ENCODE measurements at regions not wholly inside any gene's neighbourhood (a gene's known extent, or its start where the extent isn't known, plus 50 kb on each side); places are given as distances from the start of the nearest gene placed in this dataset.
"Not testable (repeated sequence)": the region's sequence is repeated elsewhere in the genome, so short reads cannot be mapped to it uniquely, and the experiment has no call there.

DNA sequence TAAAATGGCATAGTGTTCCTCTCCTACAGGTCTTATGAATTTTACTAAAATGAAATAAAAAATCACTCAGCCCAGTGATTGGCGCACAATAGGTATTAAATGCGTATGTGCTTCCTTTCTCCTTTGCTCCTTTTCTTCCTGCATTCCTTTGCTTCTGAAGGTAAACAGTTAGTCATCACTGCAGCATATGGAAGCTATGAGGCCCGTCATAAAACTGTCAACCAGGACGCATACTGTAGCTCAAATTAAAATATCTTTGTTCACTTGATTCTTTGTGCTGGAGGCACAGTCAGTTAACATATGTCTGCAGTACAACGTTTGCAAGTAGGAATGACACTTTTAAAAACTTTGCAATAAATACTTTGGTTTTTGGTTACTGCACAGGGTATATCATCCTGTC, 374.7 kb downstream of the TCERG1L start:
- Histone ChIP-seq H3K9me3 (no peaks in the 10 kb centered on the region), H3K27ac (no peak overlapping the region), H3K4me3 (no peak overlapping the region), H3K27me3 (no peaks in the 10 kb centered on the region), H3K36me3 (no peaks in the 10 kb centered on the region), H3K4me1 (no peaks in the 10 kb centered on the region)
- intact Hi-C loops (cut with DNase I; ENCODE audit: low total_unique reads) (no loop called here), in situ Hi-C loops (cut with MboI; ENCODE audit: low sequenced_read_pairs in 4 of 4) (no loop called here)
- no peak for ATAC-seq
- no peak for DNase-seq
- TF ChIP-seq, protein P1, sequence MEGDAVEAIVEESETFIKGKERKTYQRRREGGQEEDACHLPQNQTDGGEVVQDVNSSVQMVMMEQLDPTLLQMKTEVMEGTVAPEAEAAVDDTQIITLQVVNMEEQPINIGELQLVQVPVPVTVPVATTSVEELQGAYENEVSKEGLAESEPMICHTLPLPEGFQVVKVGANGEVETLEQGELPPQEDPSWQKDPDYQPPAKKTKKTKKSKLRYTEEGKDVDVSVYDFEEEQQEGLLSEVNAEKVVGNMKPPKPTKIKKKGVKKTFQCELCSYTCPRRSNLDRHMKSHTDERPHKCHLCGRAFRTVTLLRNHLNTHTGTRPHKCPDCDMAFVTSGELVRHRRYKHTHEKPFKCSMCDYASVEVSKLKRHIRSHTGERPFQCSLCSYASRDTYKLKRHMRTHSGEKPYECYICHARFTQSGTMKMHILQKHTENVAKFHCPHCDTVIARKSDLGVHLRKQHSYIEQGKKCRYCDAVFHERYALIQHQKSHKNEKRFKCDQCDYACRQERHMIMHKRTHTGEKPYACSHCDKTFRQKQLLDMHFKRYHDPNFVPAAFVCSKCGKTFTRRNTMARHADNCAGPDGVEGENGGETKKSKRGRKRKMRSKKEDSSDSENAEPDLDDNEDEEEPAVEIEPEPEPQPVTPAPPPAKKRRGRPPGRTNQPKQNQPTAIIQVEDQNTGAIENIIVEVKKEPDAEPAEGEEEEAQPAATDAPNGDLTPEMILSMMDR (IDR thresholded peaks at IDR 0.05 in 4 of 5, conservative IDR thresholded peaks at IDR 0.05 in 1 of 5), result no peak
- TF ChIP-seq POLR2A (IDR thresholded peaks at IDR 0.05), result no peak

DNA sequence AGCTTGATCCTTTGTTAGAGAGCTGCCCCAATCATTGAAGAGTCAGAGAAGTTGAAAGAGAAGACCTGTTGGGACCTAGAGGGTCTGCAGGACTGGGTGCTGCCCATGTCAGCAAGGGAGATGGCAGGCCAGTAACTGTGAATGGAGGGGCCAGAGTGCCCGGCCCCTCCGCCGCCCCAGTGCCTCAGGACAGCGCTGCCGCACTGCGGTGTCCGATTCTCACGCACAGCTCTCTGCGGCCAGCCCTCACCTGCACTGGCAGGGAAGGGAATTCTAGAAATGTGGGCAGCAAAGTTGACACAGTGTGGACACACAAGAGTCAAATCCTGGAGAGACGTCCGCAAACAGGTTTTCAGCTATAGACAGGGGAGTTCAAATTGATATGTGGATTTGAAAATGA, 373.5 kb downstream of the TCERG1L start:
- Histone ChIP-seq H3K9me3 (no peaks in the 10 kb centered on the region), H3K4me3 (no peak overlapping the region), H3K27ac (no peak overlapping the region), H3K36me3 (no peaks in the 10 kb centered on the region), H3K4me1 (no peaks in the 10 kb centered on the region), H3K27me3 (no peaks in the 10 kb centered on the region)
- TF ChIP-seq, protein P1 (IDR thresholded peaks at IDR 0.05 in 4 of 5, conservative IDR thresholded peaks at IDR 0.05 in 1 of 5), result no peak
- no peak for TF ChIP-seq POLR2A (IDR thresholded peaks at IDR 0.05)
- DNase-seq, result no peak
- ATAC-seq, result no peak
- in situ Hi-C loops (cut with MboI; ENCODE audit: low sequenced_read_pairs in 4 of 4) (no loop called here), intact Hi-C loops (cut with DNase I; ENCODE audit: low total_unique reads) (no loop called here)

DNA sequence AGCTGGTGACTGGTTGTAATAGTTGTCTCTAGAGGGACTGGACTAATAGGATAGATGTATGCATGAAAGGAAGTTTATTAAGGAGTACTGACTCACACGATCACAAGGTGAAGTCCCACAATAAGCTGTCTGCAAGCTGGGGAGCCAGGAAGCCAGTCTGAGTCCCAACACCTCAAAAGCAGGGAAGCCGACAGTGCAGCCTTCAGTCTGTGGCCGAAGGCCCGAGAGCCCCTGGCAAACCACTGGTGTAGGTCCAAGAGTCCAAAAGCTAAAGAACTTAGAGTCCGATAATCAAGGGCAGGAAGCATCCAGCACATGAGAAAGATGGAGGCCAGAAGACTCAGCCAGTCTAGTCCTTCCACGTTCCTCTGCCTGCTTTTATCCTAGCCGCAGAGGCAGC, 372.6 kb downstream of the TCERG1L start:
- in situ Hi-C loops (cut with MboI; ENCODE audit: low sequenced_read_pairs in 4 of 4); intact Hi-C loops (cut with DNase I; ENCODE audit: low total_unique reads); H3K27me3 ChIP-seq; H3K4me1 ChIP-seq; H3K4me3 ChIP-seq; ATAC-seq; H3K27ac ChIP-seq; H3K36me3 ChIP-seq; H3K9me3 ChIP-seq; DNase-seq: not testable (repeated sequence)

DNA sequence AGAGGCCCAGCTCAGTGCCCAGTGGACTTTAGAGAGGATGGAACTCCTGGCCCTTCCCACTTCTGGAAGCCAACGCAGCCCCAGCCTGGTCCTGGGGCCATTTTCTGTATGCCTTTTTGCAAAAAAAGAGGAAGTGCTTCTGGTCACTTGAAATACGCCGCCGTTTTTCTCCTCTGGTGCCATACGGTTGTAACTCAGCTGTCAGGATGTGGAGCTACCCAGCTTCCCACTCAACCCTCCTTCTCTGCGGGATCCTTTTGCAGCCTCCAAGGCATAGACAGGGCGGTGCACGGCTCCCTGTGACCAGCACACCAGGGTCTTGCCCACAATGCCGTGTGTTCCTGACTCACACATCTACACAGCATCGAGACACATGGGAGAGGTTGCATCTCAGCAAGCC, 369.6 kb downstream of the TCERG1L start:
- intact Hi-C loops (cut with DNase I; ENCODE audit: low total_unique reads) (no loop called here), in situ Hi-C loops (cut with MboI; ENCODE audit: low sequenced_read_pairs in 4 of 4) (no loop called here)
- Histone ChIP-seq H3K4me1 (no peaks in the 10 kb centered on the region), H3K27me3 (no peaks in the 10 kb centered on the region), H3K36me3 (no peaks in the 10 kb centered on the region), H3K27ac (no peak overlapping the region), H3K9me3 (no peaks in the 10 kb centered on the region), H3K4me3 (no peak overlapping the region)
- TF ChIP-seq, protein P1 (IDR thresholded peaks at IDR 0.05 in 4 of 5, conservative IDR thresholded peaks at IDR 0.05 in 1 of 5), result no peak
- TF ChIP-seq POLR2A (IDR thresholded peaks at IDR 0.05), result no peak
- ATAC-seq, result no peak
- DNase-seq, result no peak

DNA sequence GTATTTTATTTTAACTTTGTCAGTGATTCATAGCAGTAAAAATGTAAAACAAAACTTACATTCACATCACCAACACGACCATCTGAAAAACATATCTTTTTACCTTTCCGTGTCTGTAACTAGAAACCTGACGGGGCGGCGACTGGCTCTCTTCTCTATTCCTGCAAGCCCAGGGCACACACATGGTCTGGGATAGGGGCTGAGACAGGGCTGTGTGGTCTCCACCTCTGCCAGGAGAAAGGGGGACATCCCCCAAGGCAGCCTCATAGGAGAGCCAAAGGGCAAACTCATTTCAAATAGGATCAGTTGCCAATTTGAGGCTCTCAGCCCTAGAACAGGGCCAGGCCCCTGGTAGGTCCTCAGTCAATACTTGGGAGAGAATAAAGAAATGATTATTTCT, 359.4 kb downstream of the TCERG1L start:
- Histone ChIP-seq H3K27me3 (no peaks in the 10 kb centered on the region), H3K4me3 (no peak overlapping the region), H3K9me3 (no peaks in the 10 kb centered on the region), H3K4me1 (no peaks in the 10 kb centered on the region), H3K27ac (no peak overlapping the region), H3K36me3 (no peaks in the 10 kb centered on the region)
- DNase-seq, result no peak
- in situ Hi-C loops (cut with MboI; ENCODE audit: low sequenced_read_pairs in 4 of 4) (no loop called here), intact Hi-C loops (cut with DNase I; ENCODE audit: low total_unique reads) (no loop called here)
- ATAC-seq, result no peak
- TF ChIP-seq POLR2A (IDR thresholded peaks at IDR 0.05), result no peak
- TF ChIP-seq, protein P1 (IDR thresholded peaks at IDR 0.05 in 4 of 5, conservative IDR thresholded peaks at IDR 0.05 in 1 of 5), result no peak
